Skin of body (tissue), 1 donor: ENCODE measurements at regions not wholly inside any gene's neighbourhood (a gene's known extent, or its start where the extent isn't known, plus 50 kb on each side); places are given as distances from the start of the nearest gene placed in this dataset.
A peak's percentile ranks its signal among the peaks of the same experiment; 100 is the strongest.
"Not testable (repeated sequence)": the region's sequence is repeated elsewhere in the genome, so short reads cannot be mapped to it uniquely, and the experiment has no call there.

Experiments used
- DNase-seq: peaks from one replicate; lab custom pipeline; 2025; lab: John Stamatoyannopoulos, UW

DNA sequence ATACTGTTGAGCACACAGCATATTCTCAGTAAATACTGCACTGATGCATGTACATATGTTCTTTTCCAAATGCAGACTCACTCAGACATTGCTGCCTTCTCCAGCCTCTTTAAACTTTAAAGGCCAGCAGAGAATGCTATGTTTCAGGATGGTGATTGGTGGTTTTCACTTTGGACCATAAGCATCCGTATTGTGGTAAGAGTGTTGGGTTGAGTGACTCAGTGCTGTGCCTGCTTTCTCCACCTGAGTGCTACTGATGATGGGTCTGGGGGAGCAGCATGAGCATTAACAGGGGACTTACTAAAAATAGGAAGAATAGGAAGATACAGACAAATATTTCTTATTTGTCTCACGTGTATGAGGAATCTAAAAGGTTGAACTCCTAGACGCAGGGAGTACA lies 56.3 kb upstream of the ZNF92 start:
- DNase-seq: no peak

DNA sequence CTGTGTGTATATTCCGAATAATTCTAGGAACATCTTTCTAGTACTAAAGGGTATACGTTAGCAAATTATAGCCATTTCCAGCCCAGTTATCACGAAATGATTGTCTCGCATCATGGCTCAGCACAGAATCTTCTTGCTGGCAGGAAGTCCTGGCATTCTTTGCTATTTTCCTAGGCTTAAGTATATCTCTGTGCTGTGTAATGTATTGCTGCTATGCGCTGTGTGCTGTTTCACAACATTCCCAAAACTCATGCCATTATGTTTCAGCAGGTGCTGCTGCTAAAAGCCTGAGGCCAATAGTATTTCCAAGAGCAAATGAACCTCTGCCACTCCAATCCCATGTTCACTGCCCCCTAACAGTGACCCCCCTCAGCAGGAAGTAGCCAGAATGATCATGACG lies 62.9 kb upstream of the ZNF92 start:
- DNase-seq: no peak

DNA sequence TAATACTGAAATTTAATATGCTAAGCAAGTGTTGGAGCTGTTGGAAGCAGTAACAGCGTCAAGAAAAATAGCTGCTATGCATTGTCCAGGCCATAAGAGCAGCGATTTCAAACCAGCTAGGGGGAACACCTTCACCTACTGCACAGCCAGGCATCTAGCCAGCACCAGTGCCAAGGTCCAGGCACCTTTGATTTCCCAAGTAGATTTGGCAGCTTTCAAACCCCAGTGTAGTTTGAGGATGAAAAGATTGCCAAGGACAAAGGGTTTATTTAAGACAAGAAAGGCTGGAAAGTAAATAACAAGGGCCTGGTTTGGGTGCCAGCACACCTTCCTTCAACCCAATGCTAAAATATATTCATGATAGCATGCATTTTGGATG lies 65.4 kb upstream of the ZNF92 start:
- no peak for DNase-seq

DNA sequence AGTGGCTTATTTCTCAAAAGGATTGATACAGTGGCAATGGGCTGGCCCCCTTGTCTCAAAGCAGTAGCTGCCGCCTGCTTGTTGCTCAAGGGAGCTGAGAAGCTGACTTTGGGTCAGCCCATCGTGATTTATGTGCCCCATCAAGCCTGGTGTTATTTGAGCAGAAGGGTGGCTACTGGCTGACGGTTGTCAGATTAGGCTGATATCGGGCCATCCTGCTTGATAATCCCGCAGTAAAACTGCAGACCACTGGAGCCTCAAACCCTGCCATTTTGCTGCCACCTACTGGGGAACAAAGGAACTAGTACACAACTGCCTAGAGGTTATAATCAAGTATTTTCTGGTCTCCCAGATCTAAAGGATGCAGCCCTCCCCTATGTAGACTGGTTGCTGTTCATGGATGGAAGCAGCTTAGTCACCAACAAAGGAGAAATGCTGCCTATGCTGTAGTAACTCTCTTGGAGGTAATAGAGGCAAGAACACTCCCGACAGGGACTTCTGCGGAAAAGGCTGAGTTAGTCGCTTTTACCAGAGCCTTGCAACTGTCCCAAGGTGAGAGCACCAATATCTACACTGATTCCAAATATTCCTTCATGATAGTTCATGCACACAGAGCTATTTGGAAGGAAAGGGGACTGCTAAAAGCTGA lies 65.9 kb upstream of the ZNF92 start:
- DNase-seq: no peak

DNA sequence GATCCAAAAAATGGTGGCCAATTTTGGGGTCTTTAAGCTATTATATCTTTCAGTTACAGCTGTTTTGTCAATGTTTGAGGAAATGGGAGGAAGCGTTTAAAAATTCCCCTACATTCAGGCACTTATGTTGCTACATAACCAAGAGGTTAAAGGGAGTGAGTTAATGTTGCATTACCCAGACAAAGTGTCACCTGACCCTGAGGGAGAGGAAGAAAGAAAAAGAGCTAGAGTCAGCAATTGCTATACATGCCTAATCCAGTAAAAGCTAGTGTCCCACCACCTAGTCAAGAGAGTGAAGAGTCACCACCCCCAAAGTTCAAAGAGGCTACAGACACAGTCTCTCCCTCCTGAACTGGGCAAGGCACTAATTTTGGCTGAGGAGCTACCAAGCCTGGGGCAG lies 69.5 kb upstream of the ZNF92 start:
- DNase-seq: no peak

DNA sequence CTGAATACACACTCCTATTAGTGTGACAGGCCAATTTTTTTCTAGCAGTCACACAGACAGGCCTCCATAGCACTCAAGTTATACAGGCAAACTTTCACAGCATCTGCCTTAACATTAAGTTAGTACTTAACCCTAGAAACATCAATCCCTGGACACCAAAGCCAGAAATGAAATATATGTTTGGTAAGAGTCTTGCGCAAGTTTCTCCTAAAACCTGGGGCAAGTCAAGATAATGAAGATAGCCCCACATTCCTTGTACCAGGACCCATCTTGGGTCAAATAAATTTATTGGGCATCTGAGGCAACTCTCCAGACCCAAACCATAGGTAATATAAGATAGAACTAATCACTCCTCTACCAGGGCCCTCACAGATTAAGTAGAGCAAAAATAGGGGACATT lies 70.8 kb upstream of the ZNF92 start:
- no peak for DNase-seq

DNA sequence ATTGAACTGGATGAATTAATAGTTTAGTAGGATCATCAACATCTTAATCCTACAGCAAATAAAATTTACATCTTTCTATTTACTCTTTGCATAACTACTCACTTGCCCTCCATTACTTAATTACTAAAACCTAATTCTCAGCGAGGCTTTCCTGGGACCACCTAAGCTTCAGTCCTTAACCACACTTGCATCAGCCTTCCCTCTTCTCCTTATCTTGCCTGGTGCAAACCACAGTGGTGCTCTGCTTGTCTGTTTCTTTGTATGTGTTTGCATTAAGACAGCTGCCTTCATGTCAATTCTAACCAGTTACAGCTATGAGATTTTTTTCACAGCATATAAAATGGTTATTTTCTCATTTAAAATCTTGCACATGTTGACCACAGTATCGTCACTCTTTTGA lies 72.6 kb upstream of the ZNF92 start:
- no peak for DNase-seq

DNA sequence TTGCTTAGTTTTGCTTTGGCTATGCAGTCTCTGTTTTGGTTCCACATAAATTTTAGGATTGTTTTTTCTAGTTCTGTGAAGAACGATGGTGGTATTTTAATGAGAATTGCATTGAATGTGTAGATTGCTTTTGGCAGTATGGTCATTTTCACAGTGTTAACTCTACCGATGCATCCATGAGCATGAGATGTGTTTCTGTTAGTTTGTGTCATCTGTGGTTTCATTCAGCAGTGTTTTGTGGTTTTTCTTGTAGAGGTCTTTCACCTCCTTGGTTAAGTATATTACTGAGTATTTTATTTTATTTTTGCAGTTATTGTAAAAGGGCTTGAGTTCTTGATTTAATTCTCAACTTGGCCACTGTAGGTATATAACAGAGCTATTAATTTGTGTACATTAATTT lies 78.2 kb upstream of the ZNF92 start:
- DNase-seq: no peak

DNA sequence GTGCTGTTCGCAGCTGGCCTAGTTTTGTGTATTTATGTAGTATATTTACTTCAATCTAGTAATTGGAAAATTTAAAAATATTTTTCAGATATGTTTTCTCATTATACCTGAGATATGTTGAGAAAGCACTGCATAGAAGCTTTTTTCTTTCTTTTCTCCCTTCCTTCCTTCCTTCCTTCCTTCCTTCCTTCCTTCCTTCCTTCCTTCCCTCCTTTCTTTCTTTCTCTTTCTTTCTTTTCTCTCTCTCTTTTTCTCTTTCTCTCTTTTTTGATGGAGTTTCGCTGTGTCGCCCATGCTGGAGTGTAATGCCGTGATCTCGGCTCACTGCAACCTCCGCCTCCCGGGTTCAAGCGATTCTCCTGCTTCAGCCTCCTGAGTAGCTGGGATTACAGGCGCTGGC lies 83.3 kb upstream of the ZNF92 start:
- DNase-seq: not testable (repeated sequence)

DNA sequence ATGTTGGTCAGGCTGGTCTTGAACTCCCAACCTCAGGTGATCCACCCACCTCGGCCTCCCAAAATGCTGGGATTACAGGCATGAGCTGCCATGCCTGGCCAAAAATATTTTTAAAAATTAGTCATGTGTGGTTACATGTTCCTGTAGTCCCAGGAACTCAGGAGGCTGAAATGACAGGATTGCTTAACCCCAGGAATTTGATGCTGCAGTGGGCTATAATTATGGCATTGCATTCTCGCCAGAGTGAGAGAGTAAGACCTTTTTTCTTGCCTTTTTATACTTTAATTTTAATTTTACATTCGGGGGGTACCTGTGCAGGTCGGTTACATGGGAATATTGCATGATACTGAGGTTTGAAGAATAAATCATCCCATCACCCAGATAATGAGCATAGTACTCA lies 86.6 kb upstream of the ZNF92 start:
- DNase-seq: no peak

DNA sequence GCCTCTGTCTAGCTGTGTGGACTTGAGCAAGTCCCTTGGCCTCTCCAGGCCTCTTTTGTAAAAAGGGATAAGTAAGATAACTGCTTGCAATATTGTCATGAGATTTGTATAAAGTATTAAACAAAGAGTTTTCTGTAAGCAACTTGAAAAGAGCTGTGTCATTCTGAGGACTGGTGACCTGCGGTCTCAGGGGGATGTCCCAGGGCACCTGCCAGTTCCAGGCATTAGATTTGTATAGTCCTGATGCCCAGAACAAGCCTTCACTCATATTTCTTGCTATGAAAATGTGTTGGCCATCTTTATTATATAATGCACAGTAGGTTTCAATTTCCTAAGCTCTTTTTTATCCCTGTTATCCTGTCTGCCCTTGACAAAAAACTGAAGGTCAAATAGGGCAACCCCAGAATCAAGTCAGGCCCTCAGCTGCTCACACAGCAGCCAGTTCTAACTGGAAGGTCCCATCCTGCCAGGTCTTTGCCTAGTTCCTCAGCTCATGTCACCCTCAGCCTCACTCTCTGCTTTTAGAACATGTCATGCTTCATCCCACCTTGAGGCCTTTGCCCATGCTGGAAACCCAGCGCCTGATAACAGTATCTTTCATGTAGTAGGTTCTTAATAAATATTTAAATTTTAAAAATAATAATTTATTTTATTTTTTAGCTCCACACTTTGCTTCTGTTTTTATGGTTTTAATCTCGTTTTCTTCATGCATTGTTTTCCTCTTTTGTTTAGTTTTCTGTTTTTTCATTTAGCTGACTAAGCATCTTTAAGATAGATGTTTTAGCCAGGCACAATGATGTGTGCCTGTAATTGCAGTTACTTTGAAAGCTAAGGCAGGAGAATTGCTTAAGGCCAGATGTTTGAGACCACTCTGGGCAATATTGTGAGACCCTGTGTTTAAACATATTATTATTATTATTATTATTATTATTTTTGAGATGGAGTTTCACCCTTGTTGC lies 87.5 kb upstream of the ZNF92 start:
- DNase-seq: no peak

DNA sequence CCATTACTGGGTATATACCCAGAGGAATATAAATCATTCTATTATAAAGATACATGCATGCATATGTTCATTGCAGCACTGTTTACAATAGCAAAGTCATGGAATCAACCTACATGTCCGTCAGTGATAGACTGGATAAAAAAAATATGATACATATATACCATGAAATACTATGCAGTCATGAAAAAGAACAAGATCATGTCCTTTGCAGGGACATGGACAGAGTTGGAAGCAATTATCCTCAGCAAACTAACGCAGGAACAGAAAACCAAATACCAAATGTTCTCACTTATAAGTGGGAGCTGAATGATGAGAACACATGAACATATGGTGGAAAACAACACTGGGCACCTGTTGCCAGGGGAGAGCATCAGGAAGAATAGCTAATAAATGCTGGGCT lies 88.4 kb upstream of the ZNF92 start:
- DNase-seq: not testable (repeated sequence)

DNA sequence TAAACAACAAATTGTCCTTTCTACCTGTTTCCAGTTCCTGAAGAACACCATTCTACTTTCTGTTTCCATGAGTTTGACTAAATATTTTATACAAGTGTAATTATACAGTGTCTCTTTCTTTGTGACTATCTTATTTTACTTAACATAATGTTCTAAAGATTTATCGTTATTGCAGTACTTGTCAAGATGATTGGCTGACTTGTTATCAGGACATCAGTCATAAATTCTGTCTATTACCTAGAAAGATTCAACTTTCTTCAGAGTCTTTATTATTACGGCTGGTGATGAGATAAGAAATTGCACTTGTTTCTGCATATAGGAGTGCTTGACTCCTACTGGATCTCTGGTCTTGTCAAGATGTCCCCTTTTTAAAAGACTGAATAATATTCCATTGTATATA lies 93.9 kb upstream of the ZNF92 start:
- DNase-seq: no peak

DNA sequence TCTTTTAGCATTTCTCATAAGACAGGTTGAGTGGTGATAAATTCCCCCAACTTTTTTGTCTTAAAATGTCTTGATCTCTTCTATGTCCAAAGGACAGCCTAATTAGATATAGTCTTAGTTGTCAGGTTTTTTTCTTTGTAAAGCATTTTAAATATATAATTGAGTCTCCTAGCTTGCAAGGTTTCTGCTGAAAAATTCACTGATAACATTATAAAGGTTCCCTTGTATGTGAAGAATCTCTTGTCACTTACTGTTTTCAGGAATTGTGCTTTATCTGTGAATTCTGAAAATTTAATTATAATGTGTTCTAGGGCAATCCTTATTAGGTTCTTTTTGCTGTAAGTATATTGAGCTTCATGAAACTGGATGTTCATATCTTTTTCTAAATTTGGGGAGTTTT lies 96.8 kb upstream of the ZNF92 start:
- DNase-seq: no peak

DNA sequence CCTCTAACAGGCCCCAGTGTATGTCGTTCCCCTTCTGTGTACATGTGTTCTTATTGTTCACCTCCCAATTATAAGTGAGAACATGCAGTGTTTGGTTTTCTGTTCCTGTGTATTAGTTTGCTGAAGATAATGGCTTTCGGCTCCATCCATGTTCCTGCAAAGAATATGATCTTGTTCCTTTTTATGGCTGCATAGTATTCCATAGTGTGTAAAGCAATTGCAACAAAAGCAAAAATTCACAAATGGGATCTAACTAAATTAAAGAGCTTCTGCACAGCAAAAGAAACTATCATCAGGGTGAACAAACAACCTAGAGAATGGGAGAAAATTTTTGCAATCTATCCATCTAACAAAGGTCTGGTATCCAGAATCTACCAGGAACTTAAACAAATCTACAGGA lies 102.2 kb upstream of the ZNF92 start:
- DNase-seq: not testable (repeated sequence)

DNA sequence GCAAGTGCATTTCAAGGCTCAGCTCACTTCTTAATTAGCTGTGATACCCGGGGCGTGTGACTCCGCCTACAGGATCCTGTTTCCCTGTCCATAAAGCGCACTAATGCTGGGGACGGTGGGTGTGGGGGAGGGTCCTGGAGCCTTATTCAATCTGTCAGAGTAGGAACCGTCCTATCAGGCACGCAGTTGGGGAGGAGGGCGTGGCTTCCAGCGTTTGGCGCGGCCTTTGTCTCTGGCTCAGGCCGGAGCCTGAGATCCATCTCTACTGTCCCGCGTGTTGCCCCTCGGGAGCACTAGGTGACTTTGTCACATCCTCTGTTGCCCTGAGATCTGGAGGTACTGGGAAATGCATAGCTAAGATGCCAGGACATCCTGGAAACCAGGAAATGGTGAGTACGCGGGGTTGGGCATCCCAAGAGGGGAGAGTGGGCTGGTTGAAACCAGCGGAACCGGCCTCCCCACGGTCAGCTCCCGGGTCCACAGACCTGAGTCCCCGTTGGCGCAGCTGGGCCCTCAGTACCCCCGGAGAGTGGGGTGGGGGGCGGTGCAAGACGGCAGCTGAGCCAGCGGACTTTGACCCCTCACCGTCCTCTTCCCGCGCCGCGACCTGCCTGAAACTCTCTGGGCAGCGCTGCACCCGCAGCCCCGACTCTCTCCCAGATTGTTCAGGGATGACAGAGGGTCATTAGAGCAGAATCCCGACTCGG lies 104.4 kb upstream of the ZNF92 start:
- DNase-seq: peak; percentile 47

DNA sequence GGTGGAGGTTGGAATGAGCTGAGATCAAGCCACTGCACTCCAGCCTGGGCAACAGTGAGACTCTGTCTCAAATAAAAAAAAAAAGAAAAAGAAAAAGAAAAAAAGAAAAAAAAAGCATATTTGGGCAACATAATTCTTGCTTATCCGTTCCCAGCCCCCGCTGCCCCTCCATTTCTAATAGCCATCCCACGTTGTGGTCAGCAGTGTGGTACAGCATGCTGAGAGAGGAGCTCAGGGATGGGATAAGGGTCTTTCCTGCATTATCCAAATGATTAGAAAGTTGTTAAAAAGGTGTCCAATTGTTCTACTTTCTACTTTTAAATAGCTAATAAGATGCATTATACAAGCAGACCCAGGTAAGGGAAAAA lies 104.9 kb upstream of the ZNF92 start:
- DNase-seq: no peak

DNA sequence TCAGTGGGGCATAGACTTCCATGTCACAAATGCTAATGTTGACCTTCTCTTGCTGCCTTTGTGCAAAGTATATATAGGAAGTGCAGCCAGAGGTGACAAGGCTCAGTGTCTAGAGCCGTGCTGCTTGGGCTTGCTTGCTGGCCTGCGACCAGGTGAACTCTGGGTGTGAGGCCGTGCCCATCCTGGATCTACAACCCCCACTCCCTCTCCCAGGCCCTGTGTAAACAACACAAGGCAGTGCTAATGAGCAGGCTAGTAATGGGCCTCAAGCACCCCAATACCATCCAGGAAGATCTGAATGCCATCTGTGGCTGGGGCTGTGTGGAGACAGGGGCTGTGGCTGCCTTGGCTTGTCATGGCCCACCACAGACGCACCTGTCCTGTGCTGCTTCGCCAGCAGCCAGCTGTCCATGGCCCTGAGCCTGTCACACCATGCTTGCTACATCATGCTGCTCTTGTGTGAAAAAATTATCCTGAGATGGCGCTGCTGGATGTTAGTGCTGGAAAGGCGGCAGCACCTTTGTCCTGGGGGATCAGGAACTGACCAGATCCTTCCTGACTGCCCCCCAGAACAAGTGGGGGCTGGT lies 107.6 kb upstream of the ZNF92 start:
- DNase-seq: no peak

DNA sequence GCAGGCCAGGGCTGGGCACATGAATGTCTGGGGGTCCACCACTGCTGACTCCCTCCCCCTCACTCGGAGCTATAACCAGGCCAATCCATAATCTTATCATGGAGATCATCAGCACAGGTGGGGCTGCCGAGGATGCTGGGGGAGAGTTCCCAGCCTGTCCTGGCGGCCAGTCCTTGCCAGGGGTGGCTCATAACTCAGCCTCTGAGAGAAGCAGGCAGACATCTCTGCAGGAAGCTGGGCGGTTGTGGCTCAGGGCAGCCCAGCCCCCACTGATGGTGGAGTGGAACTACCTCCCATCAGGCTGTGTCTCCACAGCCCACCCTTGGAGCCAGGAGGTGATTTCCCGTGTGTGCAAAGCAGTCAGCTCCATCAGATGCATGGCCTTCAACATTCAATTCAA lies 109.4 kb upstream of the ZNF92 start:
- no peak for DNase-seq

DNA sequence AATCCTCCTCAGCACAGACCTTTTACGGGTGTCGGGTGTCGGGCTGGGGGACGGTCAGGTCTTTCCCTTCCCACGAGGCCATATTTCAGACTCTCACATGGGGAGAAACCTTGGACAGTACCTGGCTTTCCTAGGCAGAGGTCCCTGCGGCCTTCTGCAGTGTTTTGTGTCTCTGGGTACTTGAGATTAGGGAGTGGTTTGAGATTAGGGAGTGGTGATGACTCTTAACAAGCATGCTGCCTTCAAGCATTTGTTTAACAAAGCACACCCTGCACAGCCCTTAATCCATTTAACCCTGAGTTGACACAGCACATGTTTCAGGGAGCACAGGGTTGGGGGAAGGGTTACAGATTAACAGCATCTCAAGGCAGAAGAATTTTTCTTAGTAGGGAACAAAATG lies 113.0 kb upstream of the ZNF92 start:
- DNase-seq: not testable (repeated sequence)

DNA sequence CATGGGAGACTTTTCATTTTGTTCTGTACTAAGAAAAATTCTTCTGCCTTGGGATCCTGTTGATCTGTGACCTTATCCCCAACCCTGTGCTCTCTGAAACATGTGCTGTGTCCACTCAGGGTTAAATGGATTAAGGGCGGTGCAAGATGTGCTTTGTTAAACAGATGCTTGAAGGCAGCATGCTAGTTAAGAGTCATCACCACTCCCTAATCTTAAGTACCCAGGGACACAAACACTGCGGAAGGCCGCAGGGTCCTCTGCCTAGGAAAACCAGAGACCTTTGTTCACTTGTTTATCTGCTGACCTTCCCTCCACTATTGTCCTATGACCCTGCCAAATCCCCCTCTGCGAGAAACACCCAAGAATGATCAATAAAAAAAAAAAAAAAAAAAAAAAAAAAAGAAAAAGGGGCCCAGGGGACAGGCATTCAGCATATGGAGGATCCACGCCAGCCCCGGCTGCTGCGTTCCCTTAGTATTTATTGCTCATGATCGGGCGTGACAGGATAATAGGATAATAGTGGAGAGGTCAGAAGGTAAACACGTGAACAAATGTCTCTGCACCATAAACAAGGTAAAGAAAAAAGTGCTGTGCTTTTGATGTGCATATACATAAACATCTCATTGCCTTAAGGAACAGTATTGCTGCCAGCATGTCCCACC lies 113.7 kb upstream of the ZNF92 start:
- DNase-seq: not testable (repeated sequence)

DNA sequence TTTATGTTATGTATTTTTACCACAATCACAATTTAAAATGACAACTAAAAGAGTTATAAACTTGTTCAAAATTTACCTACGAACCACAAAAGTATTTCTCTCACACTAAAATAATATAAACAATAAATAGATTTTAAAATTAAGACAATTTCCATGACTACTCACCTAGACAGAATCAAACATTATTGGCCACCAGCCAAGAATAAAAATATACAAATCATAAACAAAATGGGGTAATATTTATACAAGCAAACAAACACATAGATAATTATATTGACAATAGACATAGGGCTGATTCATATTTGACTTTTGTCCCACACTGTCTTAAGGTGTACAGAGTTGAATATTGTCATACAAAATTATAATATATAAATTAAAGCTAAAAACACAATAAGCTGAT lies 119.6 kb upstream of the ZNF92 start:
- no peak for DNase-seq
